ENCODE measurements at regions not wholly inside any gene's neighbourhood (a gene's known extent, or its start where the extent isn't known, plus 50 kb on each side); places are given as distances from the start of the nearest gene placed in this dataset.
"Not testable (repeated sequence)": the region's sequence is repeated elsewhere in the genome, so short reads cannot be mapped to it uniquely, and the experiment has no call there.

DNA sequence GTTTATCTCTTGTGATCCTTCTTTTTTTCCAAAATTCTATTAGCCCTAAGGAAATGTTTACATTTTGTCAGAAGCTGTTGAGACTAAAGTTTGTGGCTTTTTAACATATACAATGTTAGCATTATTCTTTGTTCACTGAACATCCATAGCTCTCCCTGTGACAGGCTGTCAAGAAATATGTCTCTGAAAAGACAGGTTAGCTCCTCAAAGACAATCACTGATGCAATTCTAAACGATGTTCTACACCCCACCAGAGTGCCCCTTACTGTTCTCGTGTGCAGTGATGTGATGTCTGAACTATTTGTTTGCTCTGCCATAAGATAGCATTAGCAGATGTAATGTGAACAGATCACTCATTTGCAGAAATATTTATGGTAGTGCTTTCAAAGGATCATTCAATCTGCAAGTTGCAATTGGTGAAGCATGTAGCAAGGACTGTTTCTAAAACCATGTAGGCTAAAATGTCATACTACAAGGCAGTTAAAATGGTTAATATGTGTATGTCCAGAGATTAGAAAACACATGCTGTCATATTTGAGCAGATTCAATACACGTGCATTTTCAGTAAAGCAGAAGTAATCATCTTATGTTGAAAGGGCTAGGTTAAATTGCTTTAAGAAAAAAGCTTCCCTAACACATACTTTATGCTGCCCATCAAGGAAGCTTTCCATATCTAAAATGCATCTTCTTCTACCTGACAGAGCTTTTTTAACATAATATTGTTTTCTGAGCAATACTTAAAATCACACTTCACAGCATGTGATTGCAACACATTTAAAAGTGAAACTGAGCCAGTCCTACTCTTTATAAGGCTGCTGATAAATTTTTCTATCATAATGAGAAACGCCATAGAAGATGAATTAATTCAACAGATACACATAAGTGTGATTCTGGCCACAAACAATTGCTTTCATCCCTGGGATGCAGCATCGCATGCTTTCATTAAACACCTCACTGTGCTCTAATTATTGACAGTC, 285.7 kb upstream of the UBE2E3 start:
- no peaks in the 10 kb centered on the region for H3K27me3 ChIP-seq
- no peak overlapping the region for H3K4me3 ChIP-seq
- no peak overlapping the region for H3K27ac ChIP-seq
- no peaks in the 10 kb centered on the region for H3K36me3 ChIP-seq
- no peaks in the 10 kb centered on the region for H3K4me1 ChIP-seq (ENCODE audit: low read depth)
- DNase-seq (ENCODE audit: low read depth in 1 of 2, low spot score in 1 of 2), result no peak
- H3K9me3 ChIP-seq (ENCODE audit: low read depth), result no peaks in the 10 kb centered on the region
- TF ChIP-seq, protein P1, sequence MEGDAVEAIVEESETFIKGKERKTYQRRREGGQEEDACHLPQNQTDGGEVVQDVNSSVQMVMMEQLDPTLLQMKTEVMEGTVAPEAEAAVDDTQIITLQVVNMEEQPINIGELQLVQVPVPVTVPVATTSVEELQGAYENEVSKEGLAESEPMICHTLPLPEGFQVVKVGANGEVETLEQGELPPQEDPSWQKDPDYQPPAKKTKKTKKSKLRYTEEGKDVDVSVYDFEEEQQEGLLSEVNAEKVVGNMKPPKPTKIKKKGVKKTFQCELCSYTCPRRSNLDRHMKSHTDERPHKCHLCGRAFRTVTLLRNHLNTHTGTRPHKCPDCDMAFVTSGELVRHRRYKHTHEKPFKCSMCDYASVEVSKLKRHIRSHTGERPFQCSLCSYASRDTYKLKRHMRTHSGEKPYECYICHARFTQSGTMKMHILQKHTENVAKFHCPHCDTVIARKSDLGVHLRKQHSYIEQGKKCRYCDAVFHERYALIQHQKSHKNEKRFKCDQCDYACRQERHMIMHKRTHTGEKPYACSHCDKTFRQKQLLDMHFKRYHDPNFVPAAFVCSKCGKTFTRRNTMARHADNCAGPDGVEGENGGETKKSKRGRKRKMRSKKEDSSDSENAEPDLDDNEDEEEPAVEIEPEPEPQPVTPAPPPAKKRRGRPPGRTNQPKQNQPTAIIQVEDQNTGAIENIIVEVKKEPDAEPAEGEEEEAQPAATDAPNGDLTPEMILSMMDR (IDR thresholded peaks at IDR 0.05; ENCODE audit: low read depth, low read length), result no peak

DNA sequence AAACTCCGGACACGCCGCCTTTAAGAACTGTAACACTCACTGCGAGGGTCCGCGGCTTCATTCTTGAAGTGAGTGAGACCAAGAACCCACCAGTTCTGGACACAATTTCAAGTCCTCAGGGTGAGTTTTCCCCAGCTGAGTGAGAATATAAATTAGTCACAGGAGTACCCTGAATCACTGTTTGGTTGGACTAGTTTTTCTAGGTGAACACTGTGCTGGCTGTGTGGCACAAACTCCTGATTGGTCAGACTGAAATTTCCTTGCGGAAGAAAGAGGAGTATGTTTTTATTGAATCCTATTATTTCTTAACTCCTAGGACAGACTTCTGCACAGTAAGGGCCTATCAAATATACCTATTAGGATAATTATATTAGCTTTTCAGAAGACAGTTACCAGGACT, 288.1 kb upstream of the UBE2E3 start:
- H3K36me3 ChIP-seq, result no peaks in the 10 kb centered on the region
- H3K27ac ChIP-seq, result no peak overlapping the region
- no peak for DNase-seq (ENCODE audit: low read depth in 1 of 2, low spot score in 1 of 2)
- no peaks in the 10 kb centered on the region for H3K4me1 ChIP-seq (ENCODE audit: low read depth)
- H3K4me3 ChIP-seq, result no peak overlapping the region
- no peaks in the 10 kb centered on the region for H3K27me3 ChIP-seq
- TF ChIP-seq, protein P1 (IDR thresholded peaks at IDR 0.05; ENCODE audit: low read depth, low read length), result no peak
- no peaks in the 10 kb centered on the region for H3K9me3 ChIP-seq (ENCODE audit: low read depth)

DNA sequence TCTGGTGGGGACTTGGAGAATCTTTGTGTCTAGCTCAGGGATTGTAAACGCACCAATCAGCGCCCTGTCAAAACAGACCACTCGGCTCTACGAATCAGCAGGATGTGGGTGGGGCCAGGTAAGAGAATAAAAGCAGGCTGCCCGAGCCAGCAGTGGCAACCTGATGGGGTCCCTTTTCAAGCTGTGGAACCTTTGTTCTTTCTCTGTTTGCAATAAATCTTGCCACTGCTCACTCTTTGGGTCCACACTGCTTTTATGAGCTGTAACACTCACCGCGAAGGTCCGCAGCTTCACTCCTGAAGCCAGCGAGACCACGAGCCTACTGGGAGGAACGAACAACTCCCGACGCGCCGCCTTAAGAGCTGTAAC, 288.6 kb upstream of the UBE2E3 start:
- not testable (repeated sequence) for H3K4me3 ChIP-seq; H3K36me3 ChIP-seq; H3K27ac ChIP-seq; H3K27me3 ChIP-seq; DNase-seq (ENCODE audit: low read depth in 1 of 2, low spot score in 1 of 2); H3K9me3 ChIP-seq (ENCODE audit: low read depth); H3K4me1 ChIP-seq (ENCODE audit: low read depth)

DNA sequence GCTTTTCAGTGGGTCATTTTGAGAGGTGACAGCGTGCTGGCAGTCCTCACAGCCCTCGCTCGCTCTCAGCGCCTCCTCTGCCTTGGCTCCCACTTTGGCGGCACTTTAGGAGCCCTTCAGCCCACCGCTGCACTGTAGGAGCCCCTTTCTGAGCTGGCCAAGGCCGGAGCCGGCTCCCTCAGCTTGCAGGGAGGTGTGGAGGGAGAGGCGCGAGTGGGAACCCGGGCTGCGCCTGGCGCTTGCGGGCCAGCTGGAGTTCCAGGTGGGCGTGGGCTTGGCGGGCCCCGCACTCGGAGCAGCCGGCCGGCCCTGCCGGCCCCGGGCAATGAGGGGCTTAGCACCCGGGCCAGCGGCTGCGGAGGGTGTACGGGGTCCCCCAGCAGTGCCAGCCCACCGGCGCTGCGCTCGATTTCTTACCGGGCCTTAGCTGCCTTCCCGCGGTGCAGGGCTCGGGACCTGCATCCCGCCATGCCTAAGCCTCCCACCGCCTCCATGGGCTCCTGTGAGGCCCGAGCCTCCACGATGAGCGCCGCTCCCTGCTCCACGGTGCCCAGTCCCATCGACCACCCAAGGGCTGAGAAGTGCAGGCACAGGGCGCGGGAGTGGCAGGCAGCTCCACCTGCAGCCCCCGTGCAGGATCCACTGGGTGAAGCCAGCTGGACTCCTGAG, 289.1 kb upstream of the UBE2E3 start:
- H3K27ac ChIP-seq; H3K27me3 ChIP-seq; H3K4me1 ChIP-seq (ENCODE audit: low read depth); H3K4me3 ChIP-seq; H3K9me3 ChIP-seq (ENCODE audit: low read depth); H3K36me3 ChIP-seq; DNase-seq (ENCODE audit: low read depth in 1 of 2, low spot score in 1 of 2): not testable (repeated sequence)

DNA sequence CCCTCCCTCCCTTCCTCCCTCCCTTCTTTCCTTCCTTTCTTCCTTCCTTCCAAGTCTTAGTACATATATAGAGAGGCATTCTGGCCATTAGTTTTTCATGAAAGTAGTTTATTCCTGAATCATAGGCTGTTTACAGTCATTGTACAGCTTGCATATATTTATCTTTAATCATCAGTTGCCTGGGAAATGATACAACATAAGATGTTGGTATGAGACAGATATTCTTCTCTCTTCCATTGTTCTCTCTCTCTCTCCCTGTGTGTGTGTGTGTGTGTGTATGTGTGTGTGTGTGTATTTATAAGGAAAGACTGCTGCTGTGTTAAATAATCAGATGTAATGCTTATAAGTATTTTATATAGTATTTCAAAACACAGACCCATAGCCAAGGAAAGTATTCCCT, 289.8 kb upstream of the UBE2E3 start:
- Histone ChIP-seq H3K4me3 (no peak overlapping the region), H3K27ac (no peak overlapping the region), H3K9me3 (ENCODE audit: low read depth) (no peaks in the 10 kb centered on the region), H3K4me1 (ENCODE audit: low read depth) (no peaks in the 10 kb centered on the region), H3K27me3 (no peaks in the 10 kb centered on the region), H3K36me3 (no peaks in the 10 kb centered on the region)
- TF ChIP-seq, protein P1 (IDR thresholded peaks at IDR 0.05; ENCODE audit: low read depth, low read length), result no peak
- DNase-seq (ENCODE audit: low read depth in 1 of 2, low spot score in 1 of 2), result no peak

DNA sequence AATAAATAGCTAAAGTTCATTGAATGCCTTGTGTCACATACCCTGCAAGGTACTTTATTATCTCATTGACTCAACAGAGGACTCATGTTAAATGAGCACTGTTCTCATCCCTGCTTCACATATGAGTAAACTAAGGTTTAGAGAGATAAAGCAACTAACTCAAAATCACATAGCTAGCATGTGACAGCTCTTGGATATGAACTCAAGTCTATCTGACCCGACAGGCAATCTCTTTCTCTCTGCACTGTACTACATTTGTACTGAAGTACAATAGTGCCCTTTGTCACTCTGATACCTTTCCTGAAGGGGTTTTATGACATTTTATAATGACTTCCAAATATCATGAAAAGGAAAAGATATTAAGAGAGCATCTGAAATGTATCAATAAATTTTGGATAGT, 297.5 kb upstream of the UBE2E3 start:
- no peak overlapping the region for H3K4me3 ChIP-seq
- no peak overlapping the region for H3K27ac ChIP-seq
- no peaks in the 10 kb centered on the region for H3K4me1 ChIP-seq (ENCODE audit: low read depth)
- TF ChIP-seq, protein P1 (IDR thresholded peaks at IDR 0.05; ENCODE audit: low read depth, low read length), result no peak
- DNase-seq (ENCODE audit: low read depth in 1 of 2, low spot score in 1 of 2), result no peak
- no peaks in the 10 kb centered on the region for H3K9me3 ChIP-seq (ENCODE audit: low read depth)
- H3K27me3 ChIP-seq, result no peaks in the 10 kb centered on the region
- no peaks in the 10 kb centered on the region for H3K36me3 ChIP-seq
